ENCODE measurements at regions not wholly inside any gene's neighbourhood (a gene's known extent, or its start where the extent isn't known, plus 50 kb on each side); places are given as distances from the start of the nearest gene placed in this dataset.
A peak's percentile ranks its signal among the peaks of the same experiment; 100 is the strongest.

- peak in 2 of 5 experiments; percentile 16 to 19 for TF ChIP-seq CTCF (IDR thresholded peaks at IDR 0.05)
- no peak for TF ChIP-seq EP300 (IDR thresholded peaks at IDR 0.05; ENCODE audit: low read depth)
- no peak for TF ChIP-seq POLR2A (IDR thresholded peaks at IDR 0.05)
- no peak for TF ChIP-seq POLR2AphosphoS5 (IDR thresholded peaks at IDR 0.05)
These were observed 145.4 kb upstream of the HUWE1 start for GRCh38 chrX:53831662-53832635.

All from transverse colon (tissue), 4 donors.